ENCODE measurements at regions not wholly inside any gene's neighbourhood (a gene's known extent, or its start where the extent isn't known, plus 50 kb on each side); places are given as distances from the start of the nearest gene placed in this dataset.

- Histone ChIP-seq H3K4me1 (ENCODE audit: control insufficient read depth, low read depth, low read length) (peaks cover 11% of the 10 kb centered on the region), H3K27me3 (ENCODE audit: control insufficient read depth, insufficient read depth, low read length) (peaks cover 6% of the 10 kb centered on the region), H3K9ac (ENCODE audit: low read length) (no peak overlapping the region), H3K9me3 (ENCODE audit: control insufficient read depth, low read depth, low read length) (no peaks in the 10 kb centered on the region), H3K27ac (ENCODE audit: low read length) (no peak overlapping the region), H3K36me3 (ENCODE audit: control insufficient read depth, low read depth, low read length) (no peaks in the 10 kb centered on the region), H3K4me3 (ENCODE audit: low read length) (no peak overlapping the region)
These were observed 471.5 kb downstream of the PTPRU start for GRCh38 chr1:29707796-29708195.

- peak overlapping the region; percentile 50 for H3K4me3 ChIP-seq (ENCODE audit: low read length)
- H3K27ac ChIP-seq (ENCODE audit: low read length): no peak overlapping the region
- no peak overlapping the region for H3K9ac ChIP-seq (ENCODE audit: low read length)
- H3K27me3 ChIP-seq (ENCODE audit: control insufficient read depth, insufficient read depth, low read length): peaks cover 6% of the 10 kb centered on the region
- H3K9me3 ChIP-seq (ENCODE audit: control insufficient read depth, low read depth, low read length): no peaks in the 10 kb centered on the region
- no peaks in the 10 kb centered on the region for H3K36me3 ChIP-seq (ENCODE audit: control insufficient read depth, low read depth, low read length)
- H3K4me1 ChIP-seq (ENCODE audit: control insufficient read depth, low read depth, low read length): peaks cover 11% of the 10 kb centered on the region
These were observed 470.6 kb downstream of the PTPRU start for GRCh38 chr1:29706936-29707335.

DNA sequence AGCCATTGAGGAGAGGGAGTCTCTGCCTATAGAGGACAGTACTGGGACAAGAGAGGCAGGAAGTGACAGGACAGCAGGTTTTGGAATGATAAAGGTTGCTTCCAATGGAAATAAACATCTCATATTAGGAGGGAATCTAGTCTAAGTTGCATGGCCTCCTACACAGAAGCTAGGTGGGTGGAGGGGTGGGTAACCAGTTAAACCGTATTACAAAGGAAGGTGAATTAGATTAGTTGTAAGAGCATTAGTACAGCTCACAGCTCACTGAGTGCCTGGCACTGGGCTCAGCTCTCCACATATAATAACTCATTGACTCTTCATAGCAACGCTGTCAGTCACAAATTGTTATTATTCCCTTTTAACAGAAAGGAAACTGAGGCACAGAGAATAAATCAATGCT lies 468.1 kb downstream of the PTPRU start:
- H3K9me3 ChIP-seq (ENCODE audit: control insufficient read depth, low read depth, low read length): no peaks in the 10 kb centered on the region
- no peaks in the 10 kb centered on the region for H3K36me3 ChIP-seq (ENCODE audit: control insufficient read depth, low read depth, low read length)
- no peak overlapping the region for H3K27ac ChIP-seq (ENCODE audit: low read length)
- H3K27me3 ChIP-seq (ENCODE audit: control insufficient read depth, insufficient read depth, low read length): peaks cover 6% of the 10 kb centered on the region
- no peak overlapping the region for H3K4me3 ChIP-seq (ENCODE audit: low read length)
- no peak overlapping the region for H3K9ac ChIP-seq (ENCODE audit: low read length)
- peaks cover 11% of the 10 kb centered on the region for H3K4me1 ChIP-seq (ENCODE audit: control insufficient read depth, low read depth, low read length)

GRCh38 chr1:29703596-29704370 lies 467.5 kb downstream of the PTPRU start:
- Histone ChIP-seq H3K27me3 (ENCODE audit: control insufficient read depth, insufficient read depth, low read length) (peaks cover 6% of the 10 kb centered on the region), H3K9me3 (ENCODE audit: control insufficient read depth, low read depth, low read length) (no peaks in the 10 kb centered on the region), H3K4me1 (ENCODE audit: control insufficient read depth, low read depth, low read length) (peaks cover 6% of the 10 kb centered on the region), H3K36me3 (ENCODE audit: control insufficient read depth, low read depth, low read length) (no peaks in the 10 kb centered on the region), H3K27ac (ENCODE audit: low read length) (no peak overlapping the region), H3K4me3 (ENCODE audit: low read length) (no peak overlapping the region), H3K9ac (ENCODE audit: low read length) (no peak overlapping the region)

DNA sequence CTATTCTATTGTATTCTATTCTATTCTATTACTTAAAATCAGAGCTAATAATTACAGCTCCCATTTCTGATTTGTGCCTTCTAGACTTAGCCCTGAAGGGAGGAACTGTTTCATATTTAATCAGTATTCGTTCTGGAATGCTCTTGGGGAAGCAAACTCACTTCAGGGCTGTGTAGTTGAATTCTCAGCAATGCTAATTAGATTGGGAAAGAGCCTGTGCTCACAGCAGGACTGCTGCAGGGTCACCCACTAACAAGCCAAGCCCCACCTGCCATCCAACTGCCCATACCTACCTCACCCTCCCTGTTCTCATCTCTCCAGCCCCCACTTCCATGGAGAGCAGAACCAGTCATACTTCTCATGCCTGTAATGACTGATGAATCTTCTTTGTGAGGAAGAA lies 464.2 kb downstream of the PTPRU start:
- peaks cover 5% of the 10 kb centered on the region for H3K4me1 ChIP-seq (ENCODE audit: control insufficient read depth, low read depth, low read length)
- H3K36me3 ChIP-seq (ENCODE audit: control insufficient read depth, low read depth, low read length): no peaks in the 10 kb centered on the region
- no peaks in the 10 kb centered on the region for H3K9me3 ChIP-seq (ENCODE audit: control insufficient read depth, low read depth, low read length)
- no peak overlapping the region for H3K9ac ChIP-seq (ENCODE audit: low read length)
- H3K4me3 ChIP-seq (ENCODE audit: low read length): no peak overlapping the region
- H3K27ac ChIP-seq (ENCODE audit: low read length): no peak overlapping the region
- H3K27me3 ChIP-seq (ENCODE audit: control insufficient read depth, insufficient read depth, low read length): no peaks in the 10 kb centered on the region

DNA sequence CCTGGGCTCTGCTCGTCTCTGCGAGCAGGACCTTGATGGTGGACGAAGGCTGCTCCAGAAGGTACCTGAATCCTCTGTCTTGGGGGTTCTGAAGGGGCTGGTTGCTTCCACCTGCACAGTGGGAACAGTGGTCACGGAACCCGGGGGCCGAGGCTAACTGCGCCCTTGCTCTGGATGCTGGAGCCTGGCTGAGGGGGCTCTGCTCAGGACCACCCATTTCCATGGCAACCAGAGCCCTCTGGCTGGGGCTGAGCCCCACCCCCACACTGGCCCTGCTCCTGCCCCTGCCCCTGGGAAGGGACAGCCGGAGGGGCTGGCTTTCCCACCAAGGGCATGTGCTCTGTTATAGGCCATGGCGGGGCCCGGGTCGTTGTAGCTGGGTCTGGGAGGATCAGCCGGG lies 462.3 kb downstream of the PTPRU start:
- H3K36me3 ChIP-seq (ENCODE audit: control insufficient read depth, low read depth, low read length): no peaks in the 10 kb centered on the region
- H3K4me3 ChIP-seq (ENCODE audit: low read length): no peak overlapping the region
- H3K4me1 ChIP-seq (ENCODE audit: control insufficient read depth, low read depth, low read length): no peaks in the 10 kb centered on the region
- H3K9ac ChIP-seq (ENCODE audit: low read length): no peak overlapping the region
- no peaks in the 10 kb centered on the region for H3K9me3 ChIP-seq (ENCODE audit: control insufficient read depth, low read depth, low read length)
- no peaks in the 10 kb centered on the region for H3K27me3 ChIP-seq (ENCODE audit: control insufficient read depth, insufficient read depth, low read length)
- H3K27ac ChIP-seq (ENCODE audit: low read length): no peak overlapping the region

GRCh38 chr1:29698033-29698432 lies 461.7 kb downstream of the PTPRU start:
- H3K27me3 ChIP-seq (ENCODE audit: control insufficient read depth, insufficient read depth, low read length): no peaks in the 10 kb centered on the region
- H3K4me1 ChIP-seq (ENCODE audit: control insufficient read depth, low read depth, low read length): no peaks in the 10 kb centered on the region
- H3K27ac ChIP-seq (ENCODE audit: low read length): no peak overlapping the region
- no peak overlapping the region for H3K9ac ChIP-seq (ENCODE audit: low read length)
- no peak overlapping the region for H3K4me3 ChIP-seq (ENCODE audit: low read length)
- H3K9me3 ChIP-seq (ENCODE audit: control insufficient read depth, low read depth, low read length): no peaks in the 10 kb centered on the region
- H3K36me3 ChIP-seq (ENCODE audit: control insufficient read depth, low read depth, low read length): no peaks in the 10 kb centered on the region

DNA sequence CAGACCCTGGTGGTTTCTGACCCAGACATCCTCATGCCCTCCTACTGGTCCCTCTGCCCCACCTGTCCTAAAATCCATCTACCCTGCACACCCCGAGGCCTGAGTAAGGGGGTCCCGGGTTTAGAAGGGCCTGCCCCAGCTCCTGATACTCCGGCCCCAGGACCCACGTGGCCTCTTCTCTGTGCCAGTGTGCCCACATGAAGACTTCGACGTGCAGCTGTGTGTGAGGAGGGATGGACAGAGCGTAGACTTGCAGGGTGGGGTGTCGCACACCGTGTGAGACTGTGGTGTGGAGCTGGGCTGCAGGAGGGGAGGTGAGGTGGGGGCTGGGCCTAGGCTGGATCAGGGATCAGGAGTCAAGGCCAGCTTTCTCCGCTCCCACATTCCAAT lies 461.1 kb downstream of the PTPRU start:
- Histone ChIP-seq H3K9ac (ENCODE audit: low read length) (no peak overlapping the region), H3K27ac (ENCODE audit: low read length) (no peak overlapping the region), H3K4me1 (ENCODE audit: control insufficient read depth, low read depth, low read length) (no peaks in the 10 kb centered on the region), H3K27me3 (ENCODE audit: control insufficient read depth, insufficient read depth, low read length) (no peaks in the 10 kb centered on the region), H3K4me3 (ENCODE audit: low read length) (no peak overlapping the region), H3K9me3 (ENCODE audit: control insufficient read depth, low read depth, low read length) (no peaks in the 10 kb centered on the region), H3K36me3 (ENCODE audit: control insufficient read depth, low read depth, low read length) (no peaks in the 10 kb centered on the region)

DNA sequence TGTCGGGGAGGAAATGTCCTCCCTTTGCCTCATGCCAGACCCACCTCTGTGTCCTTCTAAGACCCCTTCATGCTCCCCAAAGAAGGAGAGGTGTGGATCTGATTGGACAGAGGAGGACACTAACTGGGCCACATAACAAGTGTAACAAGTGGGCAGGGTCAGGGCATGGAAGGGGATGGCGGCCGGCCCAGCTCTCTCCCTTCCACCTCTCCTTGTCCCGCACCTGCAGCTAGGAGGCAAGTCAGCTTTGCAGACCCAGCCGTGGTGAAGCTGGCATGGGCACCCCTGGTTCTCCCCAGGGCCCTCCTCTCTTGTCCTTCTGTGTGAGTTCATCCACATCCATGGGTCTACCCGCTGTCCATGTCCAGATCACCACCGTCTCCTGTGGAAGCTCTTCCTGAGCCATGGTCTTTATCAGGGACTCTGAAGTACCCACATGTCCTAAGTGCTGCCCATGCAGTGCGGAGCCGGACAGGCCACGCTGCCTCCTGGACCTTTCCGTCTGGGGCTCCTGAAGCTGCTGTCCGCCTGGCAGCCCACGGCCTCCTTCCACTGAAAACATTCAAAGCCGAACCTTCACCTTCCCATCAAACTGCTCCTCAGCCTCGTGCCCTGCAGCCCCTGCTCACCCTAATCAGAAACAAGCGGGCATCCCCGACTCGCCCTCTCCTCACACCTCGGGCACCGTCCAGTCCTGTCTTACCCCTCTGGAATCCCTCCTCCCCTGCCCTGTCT lies 460.5 kb downstream of the PTPRU start:
- Histone ChIP-seq H3K9ac (ENCODE audit: low read length) (no peak overlapping the region), H3K27me3 (ENCODE audit: control insufficient read depth, insufficient read depth, low read length) (no peaks in the 10 kb centered on the region), H3K4me1 (ENCODE audit: control insufficient read depth, low read depth, low read length) (no peaks in the 10 kb centered on the region), H3K27ac (ENCODE audit: low read length) (no peak overlapping the region), H3K9me3 (ENCODE audit: control insufficient read depth, low read depth, low read length) (no peaks in the 10 kb centered on the region), H3K36me3 (ENCODE audit: control insufficient read depth, low read depth, low read length) (no peaks in the 10 kb centered on the region), H3K4me3 (ENCODE audit: low read length) (no peak overlapping the region)

DNA sequence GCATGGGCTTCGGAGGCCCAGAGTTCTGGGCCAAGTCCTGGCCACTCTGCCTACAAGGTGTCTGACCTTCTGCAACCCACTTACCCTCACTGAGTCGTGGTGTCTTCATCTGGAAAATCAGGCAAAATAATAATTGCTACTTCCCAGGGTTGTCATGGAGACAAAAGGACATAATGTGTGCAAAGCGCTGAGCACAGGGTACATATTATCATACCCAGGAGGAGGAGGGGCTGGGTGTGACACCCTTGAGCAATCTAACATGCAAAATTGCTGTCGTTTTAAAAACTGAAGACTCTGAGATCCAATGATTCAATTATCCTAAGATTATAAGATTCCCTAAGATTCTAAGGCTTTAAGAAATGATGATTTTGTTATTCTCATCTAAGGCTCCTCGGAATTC lies 459.5 kb downstream of the PTPRU start:
- no peak overlapping the region for H3K9ac ChIP-seq (ENCODE audit: low read length)
- H3K9me3 ChIP-seq (ENCODE audit: control insufficient read depth, low read depth, low read length): no peaks in the 10 kb centered on the region
- H3K4me3 ChIP-seq (ENCODE audit: low read length): no peak overlapping the region
- H3K4me1 ChIP-seq (ENCODE audit: control insufficient read depth, low read depth, low read length): no peaks in the 10 kb centered on the region
- H3K36me3 ChIP-seq (ENCODE audit: control insufficient read depth, low read depth, low read length): no peaks in the 10 kb centered on the region
- no peaks in the 10 kb centered on the region for H3K27me3 ChIP-seq (ENCODE audit: control insufficient read depth, insufficient read depth, low read length)
- H3K27ac ChIP-seq (ENCODE audit: low read length): no peak overlapping the region

DNA sequence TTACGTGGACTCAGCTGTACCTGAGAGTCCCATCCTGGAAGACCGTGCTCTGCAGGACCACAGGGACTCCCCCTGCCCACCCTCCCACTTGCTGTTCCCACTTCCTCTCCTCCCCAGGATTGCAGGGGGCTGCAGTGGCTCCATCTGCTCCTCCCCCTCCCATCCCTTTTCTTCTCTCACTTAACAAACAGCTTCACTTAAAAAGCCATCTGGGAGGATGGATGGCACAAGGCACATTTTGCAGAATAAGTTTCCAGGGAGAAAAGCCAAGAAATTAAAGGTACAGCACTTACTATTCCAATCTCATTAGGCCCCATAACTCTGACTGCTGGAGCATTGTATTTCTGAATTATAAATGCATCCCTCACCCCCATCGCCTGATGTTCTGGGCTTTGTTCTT lies 458.7 kb downstream of the PTPRU start:
- H3K27ac ChIP-seq (ENCODE audit: low read length): no peak overlapping the region
- no peaks in the 10 kb centered on the region for H3K27me3 ChIP-seq (ENCODE audit: control insufficient read depth, insufficient read depth, low read length)
- no peaks in the 10 kb centered on the region for H3K9me3 ChIP-seq (ENCODE audit: control insufficient read depth, low read depth, low read length)
- no peaks in the 10 kb centered on the region for H3K36me3 ChIP-seq (ENCODE audit: control insufficient read depth, low read depth, low read length)
- no peak overlapping the region for H3K9ac ChIP-seq (ENCODE audit: low read length)
- no peak overlapping the region for H3K4me3 ChIP-seq (ENCODE audit: low read length)
- no peaks in the 10 kb centered on the region for H3K4me1 ChIP-seq (ENCODE audit: control insufficient read depth, low read depth, low read length)

DNA sequence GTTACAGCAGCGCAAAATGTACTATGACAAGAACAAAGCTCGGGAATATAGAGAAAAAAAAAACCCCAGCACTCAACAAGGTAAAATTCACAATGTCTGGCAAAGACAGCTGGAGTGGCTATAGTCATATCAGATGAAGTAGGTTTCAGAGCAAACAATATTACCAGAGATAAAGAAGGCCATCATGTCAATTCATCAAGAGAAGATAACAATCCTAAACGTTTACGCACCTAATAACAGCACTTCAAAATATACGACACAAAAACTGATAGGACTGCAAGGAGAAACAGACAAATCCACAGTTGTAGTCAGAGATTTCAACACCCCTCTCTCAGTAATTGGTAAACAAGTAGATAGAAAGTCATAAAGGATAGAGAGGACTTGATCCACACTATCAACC lies 455.2 kb downstream of the PTPRU start:
- no peak overlapping the region for H3K9ac ChIP-seq (ENCODE audit: low read length)
- H3K27ac ChIP-seq (ENCODE audit: low read length): no peak overlapping the region
- no peaks in the 10 kb centered on the region for H3K27me3 ChIP-seq (ENCODE audit: control insufficient read depth, insufficient read depth, low read length)
- no peaks in the 10 kb centered on the region for H3K9me3 ChIP-seq (ENCODE audit: control insufficient read depth, low read depth, low read length)
- H3K36me3 ChIP-seq (ENCODE audit: control insufficient read depth, low read depth, low read length): no peaks in the 10 kb centered on the region
- H3K4me1 ChIP-seq (ENCODE audit: control insufficient read depth, low read depth, low read length): no peaks in the 10 kb centered on the region
- H3K4me3 ChIP-seq (ENCODE audit: low read length): no peak overlapping the region

Data from iPS-18a (cell line).